Naive B cell (primary cell): ENCODE measurements at regions not wholly inside any gene's neighbourhood (a gene's known extent, or its start where the extent isn't known, plus 50 kb on each side); places are given as distances from the start of the nearest gene placed in this dataset.
A peak's percentile ranks its signal among the peaks of the same experiment; 100 is the strongest.

Source experiments
- ATAC-seq, 2 donors: fragments of 150-1000 bp; cut with Tn5 transposase; 2 replicates each; pipeline ENCODE4 v1.10.0; 2021; ENCODE audit warnings: low read depth in 2 of 2, mild to moderate bottlenecking in 2 of 2, moderate library complexity in 2 of 2
- DNase-seq: peaks from one replicate; pipeline ENCODE4 v3.0.0; 2022
- H3K27ac Mint-ChIP-seq, 6 donors: one replicate each; pipeline ENCODE4 v1.8.0; 2020 to 2022; ENCODE audit warnings: mild to moderate bottlenecking in 6 of 6, mixed read lengths in 6 of 6, moderate library complexity in 5 of 6, inconsistent platforms in 2 of 6
- H3K27me3 Mint-ChIP-seq, 3 donors: one replicate each; pipeline ENCODE4 v1.8.0; 2021 to 2022; ENCODE audit warnings: mixed read lengths in 3 of 3, mild to moderate bottlenecking in 1 of 3
- H3K36me3 Mint-ChIP-seq, 2 donors: one replicate each; pipeline ENCODE4 v1.8.0; 2020 to 2022; ENCODE audit warnings: mixed read lengths in 2 of 2, inconsistent platforms in 1 of 2, mild to moderate bottlenecking in 1 of 2
- H3K4me1 Mint-ChIP-seq, 3 donors: one replicate each; pipeline ENCODE4 v1.8.0; 2020 to 2022; ENCODE audit warnings: mixed read lengths in 3 of 3, inconsistent platforms in 1 of 3, mild to moderate bottlenecking in 1 of 3, moderate library complexity in 1 of 3
- H3K4me3 Mint-ChIP-seq, 8 donors: one replicate each; pipeline ENCODE4 v1.8.0; 2020 to 2022; ENCODE audit warnings: mild to moderate bottlenecking in 8 of 8, mixed read lengths in 8 of 8, moderate library complexity in 8 of 8, inconsistent platforms in 2 of 8
- H3K9me3 Mint-ChIP-seq, 7 donors: one replicate each; pipeline ENCODE4 v1.8.0; 2020 to 2022; ENCODE audit warnings: mixed read lengths in 7 of 7, mild to moderate bottlenecking in 5 of 7, inconsistent platforms in 2 of 7, moderate library complexity in 1 of 7

GRCh38 chr7:137172105-137172590, 171.4 kb downstream of the PTN start:
- no peaks in the 10 kb centered on the region for H3K4me1 Mint-ChIP-seq
- peaks cover 0 to 7% (median 2%) of the 10 kb centered on the region in 7 donors for H3K9me3 Mint-ChIP-seq
- no peak for DNase-seq
- no peaks in the 10 kb centered on the region for H3K27me3 Mint-ChIP-seq
- H3K4me3 Mint-ChIP-seq: no peak overlapping the region
- no peak overlapping the region for H3K27ac Mint-ChIP-seq
- no peak for ATAC-seq
- no peaks in the 10 kb centered on the region for H3K36me3 Mint-ChIP-seq

GRCh38 chr7:137169282-137169698, 174.2 kb downstream of the PTN start:
- DNase-seq (no peak), ATAC-seq (no peak)
- Mint-ChIP-seq H3K9me3 (peaks cover 0 to 6% (median 3%) of the 10 kb centered on the region in 7 donors), H3K27me3 (no peaks in the 10 kb centered on the region), H3K27ac (peak overlapping the region in 1 of 6 donors; percentile 66), H3K36me3 (no peaks in the 10 kb centered on the region), H3K4me3 (no peak overlapping the region), H3K4me1 (no peaks in the 10 kb centered on the region)

- DNase-seq: no peak
- Mint-ChIP-seq H3K9me3 (peaks cover 0 to 9% (median 3%) of the 10 kb centered on the region in 7 donors), H3K4me1 (no peaks in the 10 kb centered on the region), H3K27me3 (no peaks in the 10 kb centered on the region), H3K27ac (no peak overlapping the region), H3K36me3 (no peaks in the 10 kb centered on the region), H3K4me3 (no peak overlapping the region)
- ATAC-seq: no peak
Observed at GRCh38 chr7:137167609-137168008, 175.9 kb downstream of the PTN start.

GRCh38 chr7:137166363-137166762, 177.2 kb downstream of the PTN start:
- ATAC-seq: no peak
- Mint-ChIP-seq H3K4me3 (no peak overlapping the region), H3K27me3 (no peaks in the 10 kb centered on the region), H3K4me1 (no peaks in the 10 kb centered on the region), H3K27ac (no peak overlapping the region), H3K36me3 (no peaks in the 10 kb centered on the region), H3K9me3 (peaks cover 2 to 12% (median 5%) of the 10 kb centered on the region in 7 donors)
- DNase-seq: no peak

GRCh38 chr7:137165786-137166185, 177.7 kb downstream of the PTN start:
- peaks cover 2 to 16% (median 7%) of the 10 kb centered on the region in 7 donors for H3K9me3 Mint-ChIP-seq
- H3K27ac Mint-ChIP-seq: no peak overlapping the region
- ATAC-seq (no peak), DNase-seq (no peak)
- no peak overlapping the region for H3K4me3 Mint-ChIP-seq
- no peaks in the 10 kb centered on the region for H3K36me3 Mint-ChIP-seq
- H3K4me1 Mint-ChIP-seq: no peaks in the 10 kb centered on the region
- H3K27me3 Mint-ChIP-seq: no peaks in the 10 kb centered on the region

- Mint-ChIP-seq H3K27me3 (no peaks in the 10 kb centered on the region), H3K4me3 (peak overlapping the region in 1 of 8 donors; percentile 52), H3K27ac (no peak overlapping the region), H3K4me1 (no peaks in the 10 kb centered on the region), H3K36me3 (no peaks in the 10 kb centered on the region), H3K9me3 (peaks cover 2 to 16% (median 7%) of the 10 kb centered on the region in 7 donors)
- DNase-seq (no peak), ATAC-seq (no peak)
Observed at GRCh38 chr7:137165241-137165640, 178.3 kb downstream of the PTN start.

- H3K27me3 Mint-ChIP-seq: no peaks in the 10 kb centered on the region
Observed at GRCh38 chr7:137164251-137164650, 179.3 kb downstream of the PTN start.

GRCh38 chr7:137160236-137160635, 183.3 kb downstream of the PTN start:
- H3K27ac Mint-ChIP-seq: no peak overlapping the region
- H3K4me1 Mint-ChIP-seq: no peaks in the 10 kb centered on the region
- H3K36me3 Mint-ChIP-seq: no peaks in the 10 kb centered on the region
- DNase-seq (no peak), ATAC-seq (no peak)
- no peak overlapping the region for H3K4me3 Mint-ChIP-seq
- H3K27me3 Mint-ChIP-seq: no peaks in the 10 kb centered on the region
- H3K9me3 Mint-ChIP-seq: peaks cover 4 to 14% (median 9%) of the 10 kb centered on the region in 7 donors

More at GRCh38 chr7:137164251-137164650, 179.3 kb downstream of the PTN start:
- H3K9me3 Mint-ChIP-seq: peaks cover 2 to 16% (median 7%) of the 10 kb centered on the region in 7 donors
- no peak overlapping the region for H3K27ac Mint-ChIP-seq
- no peak for ATAC-seq
- H3K4me3 Mint-ChIP-seq: no peak overlapping the region
- no peak for DNase-seq
- H3K36me3 Mint-ChIP-seq: no peaks in the 10 kb centered on the region
- no peaks in the 10 kb centered on the region for H3K4me1 Mint-ChIP-seq

- Mint-ChIP-seq H3K4me3 (no peak overlapping the region), H3K27ac (no peak overlapping the region), H3K36me3 (no peaks in the 10 kb centered on the region), H3K4me1 (no peaks in the 10 kb centered on the region), H3K27me3 (no peaks in the 10 kb centered on the region), H3K9me3 (peaks cover 2 to 14% (median 8%) of the 10 kb centered on the region in 7 donors)
- DNase-seq (no peak), ATAC-seq (no peak)
Observed at GRCh38 chr7:137157256-137157655, 186.3 kb downstream of the PTN start.

GRCh38 chr7:137151690-137152052, 191.9 kb downstream of the PTN start:
- Mint-ChIP-seq H3K4me1 (no peaks in the 10 kb centered on the region), H3K4me3 (no peak overlapping the region), H3K9me3 (peaks cover 0 to 5% (median 0%) of the 10 kb centered on the region in 7 donors), H3K36me3 (no peaks in the 10 kb centered on the region), H3K27me3 (no peaks in the 10 kb centered on the region), H3K27ac (no peak overlapping the region)
- no peak for ATAC-seq
- DNase-seq: no peak

- no peaks in the 10 kb centered on the region for H3K4me1 Mint-ChIP-seq
- peaks cover 0 to 5% (median 2%) of the 10 kb centered on the region in 7 donors for H3K9me3 Mint-ChIP-seq
- no peak for ATAC-seq
- no peaks in the 10 kb centered on the region for H3K36me3 Mint-ChIP-seq
- no peak overlapping the region for H3K4me3 Mint-ChIP-seq
- H3K27ac Mint-ChIP-seq: no peak overlapping the region
- no peak for DNase-seq
- H3K27me3 Mint-ChIP-seq: no peaks in the 10 kb centered on the region
Observed at GRCh38 chr7:137151041-137151689, 192.4 kb downstream of the PTN start.

GRCh38 chr7:137147338-137147720, 196.2 kb downstream of the PTN start:
- DNase-seq (no peak), ATAC-seq (no peak)
- H3K4me1 Mint-ChIP-seq: no peaks in the 10 kb centered on the region
- H3K27ac Mint-ChIP-seq: no peak overlapping the region
- H3K9me3 Mint-ChIP-seq: peaks cover 0 to 7% (median 0%) of the 10 kb centered on the region in 7 donors
- no peak overlapping the region for H3K4me3 Mint-ChIP-seq
- H3K27me3 Mint-ChIP-seq: no peaks in the 10 kb centered on the region
- no peaks in the 10 kb centered on the region for H3K36me3 Mint-ChIP-seq

GRCh38 chr7:137146552-137147337, 196.8 kb downstream of the PTN start:
- no peak overlapping the region for H3K27ac Mint-ChIP-seq
- no peaks in the 10 kb centered on the region for H3K4me1 Mint-ChIP-seq
- no peaks in the 10 kb centered on the region for H3K36me3 Mint-ChIP-seq
- no peaks in the 10 kb centered on the region for H3K27me3 Mint-ChIP-seq
- DNase-seq (no peak), ATAC-seq (no peak)
- peaks cover 0 to 7% (median 0%) of the 10 kb centered on the region in 7 donors for H3K9me3 Mint-ChIP-seq
- no peak overlapping the region for H3K4me3 Mint-ChIP-seq

- ATAC-seq (no peak), DNase-seq (no peak)
- Mint-ChIP-seq H3K27ac (no peak overlapping the region), H3K27me3 (no peaks in the 10 kb centered on the region), H3K36me3 (no peaks in the 10 kb centered on the region), H3K4me3 (no peak overlapping the region), H3K9me3 (peaks cover 0 to 14% (median under 1%) of the 10 kb centered on the region in 7 donors), H3K4me1 (no peaks in the 10 kb centered on the region)
Observed at GRCh38 chr7:137146012-137146455, 197.5 kb downstream of the PTN start.
